D341Med (cell line): ENCODE measurements at regions not wholly inside any gene's neighbourhood (a gene's known extent, or its start where the extent isn't known, plus 50 kb on each side); places are given as distances from the start of the nearest gene placed in this dataset.

ENCODE experiments used
- DNase-seq: peaks from one replicate; pipeline ENCODE4 v3.0.0; 2012; ENCODE audit warnings: low spot score

DNA sequence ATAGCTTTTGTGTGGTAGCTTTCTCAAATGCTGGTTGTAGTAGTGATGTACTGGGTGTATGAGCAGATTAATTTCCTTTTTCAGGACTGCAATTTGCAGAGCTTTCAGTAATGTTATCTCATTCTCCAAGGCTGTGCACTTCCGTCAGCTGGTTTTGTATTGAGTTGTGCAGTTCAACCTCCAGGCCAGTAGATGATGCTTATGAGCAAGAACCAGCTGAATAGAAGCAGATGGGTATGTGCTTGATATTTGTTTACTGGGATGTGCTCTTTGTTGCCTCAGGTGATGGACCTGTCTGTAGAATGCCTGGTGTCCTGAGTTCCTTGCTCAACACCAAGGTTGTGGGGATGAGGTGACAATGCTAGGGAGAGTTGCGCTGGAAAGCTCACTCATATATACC, 462.8 kb downstream of the PCDH18 start:
- peak; percentile 4 for DNase-seq

- DNase-seq = no peak
Measured at GRCh38 chr4:137067735-137068134, 464.6 kb downstream of the PCDH18 start.

DNA sequence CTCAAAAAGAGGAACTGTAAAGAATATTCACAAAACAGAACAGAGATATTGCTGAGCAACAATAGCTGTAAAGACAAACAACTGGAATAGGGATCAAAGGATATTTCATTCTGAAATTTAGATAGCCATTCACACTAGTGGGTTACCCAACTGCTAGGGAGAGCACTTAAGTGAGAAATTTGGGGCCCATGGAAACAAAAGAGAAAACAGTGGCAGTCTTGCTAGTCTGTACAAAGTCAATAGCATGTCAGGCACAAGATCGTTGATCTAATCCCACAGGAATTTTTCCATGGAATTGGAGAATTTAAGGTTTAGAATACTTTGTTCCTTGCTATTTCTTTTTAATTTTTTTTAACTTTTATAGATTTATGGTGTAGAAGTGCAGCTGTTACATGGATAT, 467.0 kb downstream of the PCDH18 start:
- no peak for DNase-seq

DNA sequence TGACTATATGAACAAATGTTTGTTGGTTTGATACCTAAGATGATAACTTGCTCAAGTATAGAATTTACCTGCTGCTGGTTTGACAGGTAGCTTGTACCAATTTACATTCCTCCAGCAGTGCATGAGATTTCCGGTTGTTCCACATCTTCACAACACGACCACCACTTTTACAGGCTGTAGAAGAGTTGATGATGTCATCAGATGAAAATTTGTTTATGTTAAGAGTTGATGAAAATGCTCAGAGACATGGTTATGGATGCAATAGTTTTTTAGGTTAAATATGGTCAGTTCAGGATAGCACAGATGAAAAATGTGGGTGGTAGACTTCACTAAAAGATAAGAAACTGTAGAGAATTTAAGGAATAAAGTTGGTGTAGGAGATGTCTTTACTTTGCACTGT, 468.3 kb downstream of the PCDH18 start:
- DNase-seq = no peak

GRCh38 chr4:137043184-137043583, 489.1 kb downstream of the PCDH18 start:
- no peak for DNase-seq

DNA sequence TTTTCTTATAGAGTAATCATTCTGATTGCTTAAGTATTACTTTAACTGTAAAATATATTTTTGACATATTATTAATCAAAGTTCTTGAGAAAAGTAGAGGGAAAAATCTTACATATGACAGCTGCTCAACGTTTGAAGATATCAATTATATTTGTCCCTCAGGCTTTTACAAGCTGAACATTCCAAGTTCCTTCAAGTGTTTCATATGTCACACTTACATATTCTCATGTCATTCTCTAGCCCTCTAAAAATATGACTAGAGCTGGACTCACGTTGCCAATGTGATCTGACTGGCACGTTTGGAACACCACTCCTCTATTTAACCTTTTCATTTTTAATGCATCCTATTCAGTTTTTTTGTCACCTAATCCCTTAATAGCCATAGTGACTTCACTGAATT, 492.9 kb downstream of the PCDH18 start:
- no peak for DNase-seq

DNA sequence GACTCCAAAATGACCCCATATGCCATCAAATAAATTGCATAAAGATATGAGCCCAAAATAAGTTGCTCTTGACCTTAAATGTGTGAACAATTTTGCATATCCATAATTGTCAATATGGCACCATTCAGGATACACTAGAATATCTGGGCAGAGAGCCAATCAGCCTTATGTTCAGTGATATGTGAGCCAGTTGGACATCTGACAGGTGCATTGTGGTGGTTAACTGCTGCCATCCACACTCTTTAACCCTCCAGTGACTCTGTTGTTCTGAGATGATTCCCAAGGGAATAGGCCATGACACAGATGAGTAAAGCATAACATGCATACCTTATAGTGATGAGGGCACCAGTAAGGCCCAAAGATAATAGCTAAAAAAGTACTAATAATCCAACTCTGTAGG, 500.1 kb downstream of the PCDH18 start:
- DNase-seq = peak; percentile 31

DNA sequence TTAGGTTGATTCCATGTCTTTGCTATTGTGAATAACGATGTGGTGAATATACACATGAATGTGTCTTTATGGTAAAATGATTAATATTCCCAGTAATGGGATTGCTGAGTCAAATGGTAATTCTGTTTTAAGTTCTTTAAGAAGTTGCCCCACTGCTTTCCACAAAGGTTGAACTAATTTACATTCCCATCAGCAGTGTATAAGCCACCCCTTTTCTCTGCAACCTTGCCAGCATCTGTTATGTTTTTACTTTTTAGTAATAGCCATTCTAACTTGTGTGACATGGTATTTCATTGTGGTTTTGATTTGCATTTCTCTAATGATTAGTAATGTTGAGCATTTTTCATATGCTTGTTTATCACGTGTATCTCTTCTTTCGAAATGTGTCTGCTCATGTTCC, 503.3 kb downstream of the PCDH18 start:
- DNase-seq = no peak

GRCh38 chr4:137025484-137026059, 506.7 kb downstream of the PCDH18 start:
- DNase-seq = no peak

DNA sequence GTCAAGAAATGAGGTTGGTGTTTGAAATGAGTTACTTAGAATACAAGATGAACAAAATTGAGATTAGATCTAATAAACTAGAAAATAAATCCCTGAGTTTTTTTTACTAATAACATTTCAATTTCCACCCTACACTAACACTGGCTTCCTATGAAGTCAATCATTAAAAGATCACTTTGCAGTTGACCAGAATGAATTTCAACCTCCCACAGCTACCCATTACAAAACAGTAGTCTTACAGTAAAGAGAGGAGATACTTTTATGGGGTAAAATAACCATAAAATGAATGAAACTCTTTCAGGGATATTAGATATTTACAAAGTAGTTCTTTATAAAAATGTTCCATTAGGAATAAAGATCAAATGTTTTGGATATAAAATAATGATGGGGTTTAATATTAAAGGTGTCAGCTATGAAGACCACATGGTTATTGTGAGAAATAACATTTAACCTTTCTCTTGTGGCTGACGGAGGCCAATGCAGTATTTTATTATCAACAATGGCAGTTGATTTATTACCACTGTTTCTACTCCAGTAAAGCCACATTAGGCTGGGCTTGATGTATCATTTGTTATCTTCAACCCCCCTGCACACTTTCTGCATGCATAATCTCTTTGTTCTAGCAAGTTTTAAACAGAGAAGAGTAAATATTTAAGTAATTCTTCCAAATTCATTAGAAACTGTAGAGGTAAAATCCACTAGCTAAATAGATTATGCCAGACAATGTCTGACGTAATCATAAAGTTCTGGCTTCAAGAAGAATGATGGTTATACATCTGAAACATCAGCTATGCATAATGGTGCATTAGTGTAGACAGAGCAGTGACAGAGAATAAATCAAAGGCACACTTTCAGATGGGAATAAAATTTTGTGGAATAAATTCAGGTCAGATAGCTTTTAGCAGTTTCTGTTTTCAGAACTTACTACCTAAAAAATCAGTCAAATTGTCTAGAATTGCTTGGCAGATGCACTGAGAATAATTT, 516.6 kb downstream of the PCDH18 start:
- DNase-seq = no peak

- DNase-seq = no peak
Measured at GRCh38 chr4:137000432-137000831, 531.9 kb downstream of the PCDH18 start.

DNA sequence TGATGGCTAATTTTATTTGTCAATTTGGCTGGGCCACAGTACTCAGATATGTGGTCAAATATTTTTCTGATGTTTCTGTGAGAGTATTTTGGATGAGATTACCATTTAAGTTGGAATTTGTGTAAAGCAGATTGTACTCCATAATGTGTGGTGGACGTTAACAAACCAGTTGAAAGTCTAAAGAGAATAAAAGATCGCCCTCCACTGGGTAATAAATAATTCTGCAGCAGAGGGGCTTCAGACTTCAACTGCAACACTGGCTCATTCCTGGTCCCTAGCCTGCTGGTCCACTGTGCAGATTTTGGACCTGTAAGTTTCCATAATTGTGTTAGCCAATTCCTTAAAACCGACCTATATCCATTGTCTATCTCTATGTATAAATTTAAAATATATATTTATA, 540.3 kb downstream of the PCDH18 start:
- DNase-seq = no peak

DNA sequence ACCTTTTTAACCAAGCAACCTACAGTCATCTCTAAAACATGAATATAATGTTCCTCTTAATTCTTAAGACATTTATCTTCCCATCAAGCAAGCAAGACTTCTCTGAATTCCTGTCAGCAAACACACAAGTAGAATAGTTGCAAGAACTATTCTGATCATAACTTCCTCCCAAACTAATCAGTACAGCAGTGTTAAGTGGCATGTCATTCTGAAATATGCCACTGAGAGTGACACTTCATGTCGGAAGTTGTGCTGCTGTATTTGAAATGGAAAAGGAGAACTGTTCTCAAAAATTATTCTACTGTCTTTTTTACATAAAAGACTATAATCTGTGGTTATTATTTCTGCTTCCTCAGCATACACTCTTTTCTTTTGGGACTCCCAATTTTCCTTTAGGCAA, 546.6 kb downstream of the PCDH18 start:
- no peak for DNase-seq

DNA sequence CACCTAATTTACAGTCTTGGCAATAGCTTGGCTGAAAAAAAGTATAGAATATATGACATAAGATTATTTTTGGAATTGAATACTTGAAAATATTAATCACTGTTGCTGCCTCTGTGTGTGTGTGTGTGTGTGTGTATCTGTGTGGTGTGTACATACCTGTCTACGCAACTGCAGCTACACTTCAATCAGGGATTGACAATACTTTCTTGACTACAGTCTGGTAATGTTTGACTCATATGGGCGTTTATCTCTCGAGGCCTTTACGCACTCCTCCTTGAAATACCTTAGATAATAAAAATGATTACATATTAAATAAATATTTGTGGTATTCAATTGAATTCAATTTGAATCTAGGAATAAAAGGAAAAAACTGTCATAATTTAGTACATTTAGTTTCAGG, 565.2 kb downstream of the PCDH18 start:
- no peak for DNase-seq

GRCh38 chr4:136965478-136965877, 566.8 kb downstream of the PCDH18 start:
- no peak for DNase-seq

DNA sequence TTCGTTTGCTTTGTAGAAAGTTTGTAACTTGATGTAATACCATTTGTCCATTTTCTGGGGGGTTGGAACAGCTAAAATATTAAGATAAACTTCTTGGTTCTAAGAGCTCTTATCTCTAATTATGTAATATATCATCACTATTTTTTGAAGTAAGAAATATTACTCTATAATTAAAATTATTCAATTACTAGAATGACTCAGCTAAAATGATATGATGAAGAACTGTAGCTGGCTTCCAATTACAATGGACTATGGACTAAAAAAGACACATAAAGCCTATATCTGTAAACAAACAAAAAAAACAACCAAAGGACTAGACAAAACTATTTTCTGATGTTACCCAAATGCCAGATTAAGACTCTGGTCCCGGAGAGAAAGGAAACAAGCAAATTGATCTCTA, 569.4 kb downstream of the PCDH18 start:
- DNase-seq = no peak

DNA sequence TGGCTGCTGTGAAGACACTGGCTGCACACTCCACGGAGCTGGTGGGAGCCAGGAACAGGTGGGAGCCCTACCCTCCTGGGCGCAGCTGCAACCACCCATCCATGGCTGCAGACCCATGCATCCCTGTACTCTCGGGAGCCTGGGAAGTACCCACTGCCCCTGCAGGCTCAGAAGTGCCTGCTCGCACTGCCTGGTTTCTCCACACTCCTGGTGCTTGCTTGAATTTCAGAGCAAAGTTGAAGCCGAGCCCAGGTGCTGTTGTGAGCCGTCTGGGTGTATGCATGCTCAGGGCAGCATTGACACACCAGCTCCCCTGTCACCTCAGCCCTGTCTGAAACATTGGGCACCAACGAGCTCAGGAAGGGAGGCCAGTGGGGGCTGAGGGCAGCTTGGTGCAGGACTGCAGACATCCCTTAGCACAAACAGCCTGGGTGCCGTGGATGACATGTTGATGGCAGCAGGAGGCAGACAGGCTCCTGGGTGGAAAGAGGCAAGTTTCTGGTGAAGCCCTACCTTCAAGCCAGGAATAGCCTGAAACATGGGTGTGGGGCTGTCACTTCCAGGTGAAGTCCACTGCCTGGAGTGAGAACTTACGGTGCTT, 585.9 kb downstream of the PCDH18 start:
- DNase-seq = no peak

DNA sequence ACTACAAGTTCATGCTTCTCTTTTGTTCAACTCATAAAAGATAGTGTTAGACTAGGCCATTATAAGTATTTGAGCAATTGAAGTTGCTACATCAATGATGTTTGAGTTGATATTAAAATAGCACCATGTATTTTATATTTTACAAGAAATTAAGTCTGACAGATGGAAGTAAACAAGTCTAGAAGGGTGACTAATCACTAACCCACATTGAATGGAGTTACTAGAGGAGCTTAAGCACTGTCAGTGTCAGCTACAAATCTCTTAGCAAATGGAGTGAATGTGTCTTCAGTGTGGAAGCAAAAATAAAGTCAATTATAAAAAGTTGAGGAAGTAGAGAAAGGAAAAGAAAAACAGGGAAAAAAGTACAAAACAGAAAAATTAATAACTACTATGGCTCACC, 592.5 kb downstream of the PCDH18 start:
- DNase-seq = no peak

GRCh38 chr4:136935871-136936270, 596.4 kb downstream of the PCDH18 start:
- no peak for DNase-seq

DNA sequence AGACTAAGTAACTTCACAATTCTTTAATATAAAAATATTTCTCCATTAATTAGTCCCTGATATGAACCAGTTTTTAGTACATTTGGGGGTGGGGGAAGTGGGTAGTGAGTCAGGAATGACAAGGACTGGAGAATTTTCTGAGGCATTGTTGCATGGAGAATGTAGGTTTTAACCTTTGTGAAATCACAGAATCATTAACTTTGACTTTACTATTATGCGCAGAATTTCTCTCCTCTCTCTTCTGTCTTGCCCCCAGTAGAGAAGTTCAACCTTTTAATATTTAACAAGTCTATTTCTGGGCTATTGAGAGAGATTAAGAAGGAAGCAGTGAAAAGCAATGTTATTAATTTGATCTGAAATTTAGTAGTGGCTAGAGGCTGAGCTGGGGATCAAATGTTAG, 597.0 kb downstream of the PCDH18 start:
- DNase-seq = no peak

DNA sequence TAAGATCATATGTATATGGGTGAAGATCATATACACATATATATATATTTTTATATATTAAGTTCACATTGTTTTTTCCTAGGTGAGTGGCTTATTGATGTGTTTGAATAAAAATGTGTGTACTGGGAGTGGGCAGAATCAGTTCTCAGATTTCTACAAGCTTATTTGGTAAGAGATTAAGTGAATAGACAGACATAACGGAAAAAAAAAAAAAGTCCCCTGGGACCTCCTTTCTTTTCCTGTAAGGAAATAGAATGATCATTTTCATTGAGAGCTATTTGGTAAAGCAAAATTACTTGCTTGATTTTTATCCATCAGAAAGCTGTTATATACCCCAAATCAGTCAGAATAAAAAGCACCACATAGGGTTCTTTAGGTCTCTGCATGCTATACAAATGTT, 597.7 kb downstream of the PCDH18 start:
- DNase-seq = no peak

GRCh38 chr4:136931781-136932180, 600.5 kb downstream of the PCDH18 start:
- no peak for DNase-seq

DNA sequence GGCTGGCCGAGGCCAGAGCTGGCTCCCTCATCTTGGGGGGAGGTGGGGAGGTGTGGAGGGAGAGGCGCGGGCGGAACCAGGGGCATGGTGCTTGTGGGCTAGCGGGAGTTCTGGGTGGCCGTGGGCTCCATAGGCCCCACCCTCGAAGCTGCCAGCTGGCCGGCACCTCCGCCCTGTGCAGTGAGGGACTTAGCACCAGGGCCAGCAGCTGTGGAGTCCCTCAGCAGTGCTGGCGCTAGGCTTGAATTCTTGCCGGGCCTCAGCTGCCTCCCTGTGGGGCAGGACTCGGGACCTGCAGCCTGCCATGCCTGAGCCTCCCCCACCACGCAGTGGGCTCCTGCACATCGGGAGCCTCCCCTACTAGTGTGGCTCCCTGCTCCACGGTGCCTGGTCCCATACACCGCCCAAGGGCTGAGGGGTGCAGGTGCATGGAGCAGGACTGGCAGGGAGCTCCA, 603.3 kb downstream of the PCDH18 start:
- DNase-seq = no peak
